ENCODE measurements at regions not wholly inside any gene's neighbourhood (a gene's known extent, or its start where the extent isn't known, plus 50 kb on each side); places are given as distances from the start of the nearest gene placed in this dataset.

- DNase-seq (ENCODE audit: low spot score): no peak
Observed at GRCh38 chrX:39835776-39836175, 262.0 kb downstream of the BCOR start.

- DNase-seq (ENCODE audit: low spot score): no peak
Observed at GRCh38 chrX:39836802-39837420, 260.8 kb downstream of the BCOR start.

- DNase-seq (ENCODE audit: low spot score): no peak
Observed at GRCh38 chrX:39837688-39838087, 260.1 kb downstream of the BCOR start.

- no peak for DNase-seq (ENCODE audit: low spot score)
Observed at GRCh38 chrX:39839371-39839770, 258.4 kb downstream of the BCOR start.

GRCh38 chrX:39840133-39840532 is 257.6 kb downstream of the BCOR start:
- no peak for DNase-seq (ENCODE audit: low spot score)

GRCh38 chrX:39840581-39841093 is 257.1 kb downstream of the BCOR start:
- DNase-seq (ENCODE audit: low spot score): no peak

GRCh38 chrX:39841604-39842003 is 256.2 kb downstream of the BCOR start:
- no peak for DNase-seq (ENCODE audit: low spot score)

GRCh38 chrX:39842281-39842973 is 255.3 kb downstream of the BCOR start:
- DNase-seq (ENCODE audit: low spot score): no peak

- DNase-seq (ENCODE audit: low spot score): no peak
Observed at GRCh38 chrX:39843318-39843717, 254.4 kb downstream of the BCOR start.

- no peak for DNase-seq (ENCODE audit: low spot score)
Observed at GRCh38 chrX:39845233-39845632, 252.5 kb downstream of the BCOR start.

- no peak for DNase-seq (ENCODE audit: low spot score)
Observed at GRCh38 chrX:39846460-39846859, 251.3 kb downstream of the BCOR start.

GRCh38 chrX:39848243-39848642 is 249.5 kb downstream of the BCOR start:
- no peak for DNase-seq (ENCODE audit: low spot score)

- DNase-seq (ENCODE audit: low spot score): no peak
Observed at GRCh38 chrX:39848900-39849299, 248.9 kb downstream of the BCOR start.

GRCh38 chrX:39850209-39850608 is 247.5 kb downstream of the BCOR start:
- no peak for DNase-seq (ENCODE audit: low spot score)

GRCh38 chrX:39850630-39851152 is 247.1 kb downstream of the BCOR start:
- DNase-seq (ENCODE audit: low spot score): no peak

GRCh38 chrX:39851745-39852455 is 245.9 kb downstream of the BCOR start:
- no peak for DNase-seq (ENCODE audit: low spot score)

GRCh38 chrX:39852491-39852890 is 245.3 kb downstream of the BCOR start:
- DNase-seq (ENCODE audit: low spot score): no peak

GRCh38 chrX:39853417-39854030 is 244.2 kb downstream of the BCOR start:
- DNase-seq (ENCODE audit: low spot score): no peak

GRCh38 chrX:39854772-39855747 is 242.7 kb downstream of the BCOR start:
- no peak for DNase-seq (ENCODE audit: low spot score)

GRCh38 chrX:39855748-39856129 is 242.0 kb downstream of the BCOR start:
- DNase-seq (ENCODE audit: low spot score): no peak

- DNase-seq (ENCODE audit: low spot score): no peak
Observed at GRCh38 chrX:39856472-39857121, 241.2 kb downstream of the BCOR start.

Data from D341Med (cell line).